ENCODE measurements at regions not wholly inside any gene's neighbourhood (a gene's known extent, or its start where the extent isn't known, plus 50 kb on each side); places are given as distances from the start of the nearest gene placed in this dataset.

- no peak for DNase-seq (ENCODE audit: low spot score)
- in situ Hi-C loops (cut with MboI; ENCODE audit: low sequenced_read_pairs, unreplicated experiment) = no loop called here
- TF ChIP-seq, protein P1, sequence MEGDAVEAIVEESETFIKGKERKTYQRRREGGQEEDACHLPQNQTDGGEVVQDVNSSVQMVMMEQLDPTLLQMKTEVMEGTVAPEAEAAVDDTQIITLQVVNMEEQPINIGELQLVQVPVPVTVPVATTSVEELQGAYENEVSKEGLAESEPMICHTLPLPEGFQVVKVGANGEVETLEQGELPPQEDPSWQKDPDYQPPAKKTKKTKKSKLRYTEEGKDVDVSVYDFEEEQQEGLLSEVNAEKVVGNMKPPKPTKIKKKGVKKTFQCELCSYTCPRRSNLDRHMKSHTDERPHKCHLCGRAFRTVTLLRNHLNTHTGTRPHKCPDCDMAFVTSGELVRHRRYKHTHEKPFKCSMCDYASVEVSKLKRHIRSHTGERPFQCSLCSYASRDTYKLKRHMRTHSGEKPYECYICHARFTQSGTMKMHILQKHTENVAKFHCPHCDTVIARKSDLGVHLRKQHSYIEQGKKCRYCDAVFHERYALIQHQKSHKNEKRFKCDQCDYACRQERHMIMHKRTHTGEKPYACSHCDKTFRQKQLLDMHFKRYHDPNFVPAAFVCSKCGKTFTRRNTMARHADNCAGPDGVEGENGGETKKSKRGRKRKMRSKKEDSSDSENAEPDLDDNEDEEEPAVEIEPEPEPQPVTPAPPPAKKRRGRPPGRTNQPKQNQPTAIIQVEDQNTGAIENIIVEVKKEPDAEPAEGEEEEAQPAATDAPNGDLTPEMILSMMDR (IDR thresholded peaks at IDR 0.05; ENCODE audit: borderline replicate concordance, control extremely low read depth, extremely low read depth, insufficient read depth, missing control alignments) = no peak
Observed at GRCh38 chr13:85377783-85378182, 421.4 kb downstream of the SLITRK6 start.

- in situ Hi-C loops (cut with MboI; ENCODE audit: low sequenced_read_pairs, unreplicated experiment) = no loop called here
- no peak for DNase-seq (ENCODE audit: low spot score)
- TF ChIP-seq, protein P1 (IDR thresholded peaks at IDR 0.05; ENCODE audit: borderline replicate concordance, control extremely low read depth, extremely low read depth, insufficient read depth, missing control alignments) = no peak
Observed at GRCh38 chr13:85373322-85373721, 425.9 kb downstream of the SLITRK6 start.

DNA sequence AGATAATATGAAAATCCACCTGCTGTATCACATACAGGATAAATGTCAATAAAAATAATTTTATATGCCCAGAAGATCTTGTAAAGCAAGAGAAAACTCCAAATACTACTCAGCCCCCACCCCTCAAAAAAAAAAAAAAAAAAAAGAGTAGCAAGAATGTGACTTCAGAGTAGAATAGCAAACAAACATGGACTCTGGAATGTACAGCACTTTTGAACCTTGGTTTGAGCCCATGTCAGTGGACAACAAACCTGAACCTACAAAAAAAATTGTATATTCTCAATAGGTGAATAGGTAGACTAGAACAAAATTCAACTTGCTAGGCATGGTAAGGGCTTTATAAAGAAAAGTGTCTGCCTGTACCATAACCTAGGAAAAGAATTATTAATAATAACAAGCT is 428.0 kb downstream of the SLITRK6 start:
- no peak for DNase-seq (ENCODE audit: low spot score)
- in situ Hi-C loops (cut with MboI; ENCODE audit: low sequenced_read_pairs, unreplicated experiment) = no loop called here
- TF ChIP-seq, protein P1 (IDR thresholded peaks at IDR 0.05; ENCODE audit: borderline replicate concordance, control extremely low read depth, extremely low read depth, insufficient read depth, missing control alignments) = no peak

DNA sequence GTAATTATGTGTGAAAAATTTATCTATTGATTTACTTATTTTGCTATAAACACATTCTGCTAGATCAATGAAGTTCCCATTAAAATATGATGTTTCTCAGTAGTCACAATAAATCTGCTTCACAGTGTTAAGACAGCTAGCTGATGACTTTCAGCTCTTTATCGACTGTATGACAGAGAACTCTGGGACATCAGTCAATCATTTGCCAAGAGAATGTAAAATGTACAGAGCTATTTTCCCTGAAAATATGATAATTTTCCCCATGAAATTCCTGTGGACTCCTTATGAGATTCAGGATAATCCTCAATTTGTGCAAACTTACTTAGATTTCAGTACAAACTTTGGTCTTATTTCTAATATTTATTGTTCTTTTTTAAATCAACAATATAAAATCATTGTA is 430.5 kb downstream of the SLITRK6 start:
- TF ChIP-seq, protein P1 (IDR thresholded peaks at IDR 0.05; ENCODE audit: borderline replicate concordance, control extremely low read depth, extremely low read depth, insufficient read depth, missing control alignments) = no peak
- no peak for DNase-seq (ENCODE audit: low spot score)
- in situ Hi-C loops (cut with MboI; ENCODE audit: low sequenced_read_pairs, unreplicated experiment) = no loop called here

GRCh38 chr13:85367887-85368286 is 431.3 kb downstream of the SLITRK6 start:
- TF ChIP-seq, protein P1 (IDR thresholded peaks at IDR 0.05; ENCODE audit: borderline replicate concordance, control extremely low read depth, extremely low read depth, insufficient read depth, missing control alignments) = no peak
- DNase-seq (ENCODE audit: low spot score) = no peak
- in situ Hi-C loops (cut with MboI; ENCODE audit: low sequenced_read_pairs, unreplicated experiment) = no loop called here

GRCh38 chr13:85366759-85367417 is 432.3 kb downstream of the SLITRK6 start:
- DNase-seq (ENCODE audit: low spot score) = no peak
- in situ Hi-C loops (cut with MboI; ENCODE audit: low sequenced_read_pairs, unreplicated experiment) = no loop called here
- TF ChIP-seq, protein P1 (IDR thresholded peaks at IDR 0.05; ENCODE audit: borderline replicate concordance, control extremely low read depth, extremely low read depth, insufficient read depth, missing control alignments) = no peak

Data from GM13976 (cell line).